NCI-H748 treated with DMSO at 0.1 percent for 48 hours (cell line): ENCODE measurements at regions not wholly inside any gene's neighbourhood (a gene's known extent, or its start where the extent isn't known, plus 50 kb on each side); places are given as distances from the start of the nearest gene placed in this dataset.
"Not testable (repeated sequence)": the region's sequence is repeated elsewhere in the genome, so short reads cannot be mapped to it uniquely, and the experiment has no call there.

Experiments
- DNase-seq: peaks from one replicate; lab custom pipeline; 2025; lab: John Stamatoyannopoulos, UW

- no peak for DNase-seq
Measured at GRCh38 chr10:124242791-124243190, 149.4 kb upstream of the CHST15 start.

- DNase-seq = no peak
Measured at GRCh38 chr10:124242365-124242764, 149.0 kb upstream of the CHST15 start.

- DNase-seq = not testable (repeated sequence)
Measured at GRCh38 chr10:124241510-124241909, 148.1 kb upstream of the CHST15 start.

- DNase-seq = no peak
Measured at GRCh38 chr10:124240839-124241291, 147.5 kb upstream of the CHST15 start.

GRCh38 chr10:124239696-124240095 lies 146.3 kb upstream of the CHST15 start:
- no peak for DNase-seq

- DNase-seq = no peak
Measured at GRCh38 chr10:124239134-124239533, 145.7 kb upstream of the CHST15 start.

GRCh38 chr10:124238367-124238766 lies 145.0 kb upstream of the CHST15 start:
- DNase-seq = no peak

- no peak for DNase-seq
Measured at GRCh38 chr10:124237282-124237961, 144.0 kb upstream of the CHST15 start.

GRCh38 chr10:124236816-124237215 lies 143.4 kb upstream of the CHST15 start:
- no peak for DNase-seq

GRCh38 chr10:124236136-124236535 lies 142.7 kb upstream of the CHST15 start:
- no peak for DNase-seq

- no peak for DNase-seq
Measured at GRCh38 chr10:124235232-124235631, 141.8 kb upstream of the CHST15 start.

- DNase-seq = no peak
Measured at GRCh38 chr10:124233546-124234138, 140.2 kb upstream of the CHST15 start.

- no peak for DNase-seq
Measured at GRCh38 chr10:124232686-124233545, 139.5 kb upstream of the CHST15 start.

- DNase-seq = no peak
Measured at GRCh38 chr10:124231168-124232155, 138.1 kb upstream of the CHST15 start.

GRCh38 chr10:124230635-124231167 lies 137.3 kb upstream of the CHST15 start:
- DNase-seq = no peak

- DNase-seq = no peak
Measured at GRCh38 chr10:124229989-124230634, 136.7 kb upstream of the CHST15 start.

GRCh38 chr10:124229201-124229988 lies 136.0 kb upstream of the CHST15 start:
- DNase-seq = no peak

GRCh38 chr10:124228471-124228870 lies 135.1 kb upstream of the CHST15 start:
- DNase-seq = no peak

GRCh38 chr10:124227988-124228387 lies 134.6 kb upstream of the CHST15 start:
- DNase-seq = no peak
